Activated CD8-positive, alpha-beta memory T cell treated with anti-CD3 and anti-CD28 coated beads, Interleukin-2, amount 50 U/mL, for 48 hours (primary cell): ENCODE measurements at regions not wholly inside any gene's neighbourhood (a gene's known extent, or its start where the extent isn't known, plus 50 kb on each side); places are given as distances from the start of the nearest gene placed in this dataset.

ENCODE experiments used
- DNase-seq: peaks from one replicate; pipeline ENCODE4 v3.0.0-alpha.2; 2020

GRCh38 chr20:58058421-58059259 is 169.8 kb downstream of the ANKRD60 start:
- peak; percentile 25 for DNase-seq

GRCh38 chr20:58056921-58057686 is 171.3 kb downstream of the ANKRD60 start:
- peak; percentile 23 for DNase-seq

- DNase-seq = peak; percentile 13
These were observed 172.3 kb downstream of the ANKRD60 start for GRCh38 chr20:58056021-58056591.

GRCh38 chr20:58054780-58055373 is 173.6 kb downstream of the ANKRD60 start:
- peak; percentile 30 for DNase-seq

GRCh38 chr20:58054082-58054779 is 174.2 kb downstream of the ANKRD60 start:
- peak; percentile 15 for DNase-seq

- DNase-seq = peak; percentile 29
These were observed 174.9 kb downstream of the ANKRD60 start for GRCh38 chr20:58053391-58054055.

- DNase-seq = no peak
These were observed 177.1 kb downstream of the ANKRD60 start for GRCh38 chr20:58051367-58051766.

GRCh38 chr20:58048096-58048702 is 180.3 kb downstream of the ANKRD60 start:
- peak; percentile 41 for DNase-seq

- peak; percentile 17 for DNase-seq
These were observed 182.1 kb downstream of the ANKRD60 start for GRCh38 chr20:58046311-58046710.

GRCh38 chr20:58045579-58045978 is 182.9 kb downstream of the ANKRD60 start:
- DNase-seq = no peak

- DNase-seq = peak; percentile 17
These were observed 183.4 kb downstream of the ANKRD60 start for GRCh38 chr20:58044931-58045555.

GRCh38 chr20:58044286-58044685 is 184.2 kb downstream of the ANKRD60 start:
- DNase-seq = peak; percentile 20

GRCh38 chr20:58043236-58044140 is 185.0 kb downstream of the ANKRD60 start:
- peak; percentile 10 for DNase-seq

- no peak for DNase-seq
These were observed 185.9 kb downstream of the ANKRD60 start for GRCh38 chr20:58042591-58042990.

- DNase-seq = peak; percentile 23
These were observed 187.8 kb downstream of the ANKRD60 start for GRCh38 chr20:58040447-58041290.

GRCh38 chr20:58039274-58040092 is 189.0 kb downstream of the ANKRD60 start:
- peak; percentile 30 for DNase-seq

- no peak for DNase-seq
These were observed 190.3 kb downstream of the ANKRD60 start for GRCh38 chr20:58038123-58038654.

GRCh38 chr20:58037631-58038030 is 190.8 kb downstream of the ANKRD60 start:
- no peak for DNase-seq
